RWPE2 (cell line): ENCODE measurements at regions not wholly inside any gene's neighbourhood (a gene's known extent, or its start where the extent isn't known, plus 50 kb on each side); places are given as distances from the start of the nearest gene placed in this dataset.

Source experiments
- ATAC-seq: fragments of 200-7000 bp; cut with Tn5 transposase; 3 replicates; pipeline ENCODE4 v1.9.1; 2021; ENCODE audit warnings: low read depth
- DNase-seq: peaks from one replicate; pipeline ENCODE4 v3.0.0-alpha.2; 2020; ENCODE audit warnings: low spot score
- H3K27ac ChIP-seq: fragments of 450-650 bp; 2 replicates; pipeline ENCODE4 v1.5.1; 2017; ENCODE audit warnings: mild to moderate bottlenecking; ENCODE audit not compliant: poor library complexity, severe bottlenecking
- H3K27me3 ChIP-seq: fragments of 250-450 bp; sonication (Bioruptor Pico); 2 replicates; pipeline ENCODE4 v1.5.1; 2021; ENCODE audit warnings: mild to moderate bottlenecking, moderate library complexity; ENCODE audit not compliant: insufficient read depth, poor library complexity, severe bottlenecking
- H3K36me3 ChIP-seq: fragments of 250-450 bp; sonication (Bioruptor Pico); 2 replicates; pipeline ENCODE4 v1.5.1; 2020; ENCODE audit warnings: low read depth, mild to moderate bottlenecking, moderate library complexity
- H3K4me1 ChIP-seq: fragments of 250-450 bp; sonication (Bioruptor Pico); 2 replicates; pipeline ENCODE4 v1.5.1; 2021; ENCODE audit warnings: mild to moderate bottlenecking, moderate library complexity; ENCODE audit not compliant: insufficient read depth, poor library complexity, severe bottlenecking
- H3K4me3 ChIP-seq: fragments of 250-450 bp; sonication (Bioruptor Pico); 2 replicates; pipeline ENCODE4 v1.5.1; 2021; ENCODE audit warnings: mild to moderate bottlenecking, moderate library complexity; ENCODE audit not compliant: severe bottlenecking
- H3K9me3 ChIP-seq: fragments of 250-450 bp; sonication (Bioruptor Pico); 2 replicates; pipeline ENCODE4 v1.5.1; 2021; ENCODE audit warnings: mild to moderate bottlenecking, moderate library complexity; ENCODE audit not compliant: severe bottlenecking
- CTCF ChIP-seq: fragments of 450-650 bp; IDR thresholded peaks from one replicate; pipeline ENCODE4 v1.5.1; 2017; ENCODE audit warnings: mild to moderate bottlenecking, moderate library complexity; ENCODE audit not compliant: poor library complexity, severe bottlenecking

GRCh38 chr2:226183550-226183949 is 616.1 kb downstream of the IRS1 start:
- TF ChIP-seq CTCF = no peak
- H3K4me1 ChIP-seq = peaks cover 28% of the 10 kb centered on the region
- DNase-seq (no peak), ATAC-seq (no peak)
- no peaks in the 10 kb centered on the region for H3K9me3 ChIP-seq
- H3K36me3 ChIP-seq = no peaks in the 10 kb centered on the region
- no peaks in the 10 kb centered on the region for H3K27me3 ChIP-seq
- peak overlapping the region; percentile 98 for H3K27ac ChIP-seq
- no peak overlapping the region for H3K4me3 ChIP-seq

GRCh38 chr2:226183033-226183432 is 616.6 kb downstream of the IRS1 start:
- ATAC-seq = no peak
- TF ChIP-seq CTCF = no peak
- Histone ChIP-seq H3K27me3 (no peaks in the 10 kb centered on the region), H3K4me3 (no peak overlapping the region), H3K9me3 (peaks cover 3% of the 10 kb centered on the region), H3K36me3 (0 out of 2 replicates have a peak, but pooled peaks cover 3% of the 10 kb centered on the region), H3K27ac (peak overlapping the region; percentile 98), H3K4me1 (peaks cover 28% of the 10 kb centered on the region)
- DNase-seq = no peak

- H3K36me3 ChIP-seq = 0 out of 2 replicates have a peak, but pooled peaks cover 3% of the 10 kb centered on the region
- ATAC-seq = no peak
- peaks cover 28% of the 10 kb centered on the region for H3K4me1 ChIP-seq
- DNase-seq = no peak
- no peak overlapping the region for H3K4me3 ChIP-seq
- H3K27me3 ChIP-seq = no peaks in the 10 kb centered on the region
- peaks cover 9% of the 10 kb centered on the region for H3K9me3 ChIP-seq
- H3K27ac ChIP-seq = no peak overlapping the region
- TF ChIP-seq CTCF = no peak
These were observed 617.7 kb downstream of the IRS1 start for GRCh38 chr2:226181909-226182308.

GRCh38 chr2:226180281-226180884 is 619.2 kb downstream of the IRS1 start:
- peaks cover 14% of the 10 kb centered on the region for H3K4me1 ChIP-seq
- TF ChIP-seq CTCF = no peak
- ATAC-seq (no peak), DNase-seq (no peak)
- 0 out of 2 replicates have a peak, but pooled peaks cover 3% of the 10 kb centered on the region for H3K36me3 ChIP-seq
- no peak overlapping the region for H3K27ac ChIP-seq
- H3K27me3 ChIP-seq = no peaks in the 10 kb centered on the region
- peaks cover 12% of the 10 kb centered on the region for H3K9me3 ChIP-seq
- H3K4me3 ChIP-seq = no peak overlapping the region

- Histone ChIP-seq H3K36me3 (0 out of 2 replicates have a peak, but pooled peaks cover 3% of the 10 kb centered on the region), H3K9me3 (peaks cover 12% of the 10 kb centered on the region), H3K27me3 (no peaks in the 10 kb centered on the region), H3K27ac (peak overlapping the region; percentile 21), H3K4me1 (no peaks in the 10 kb centered on the region), H3K4me3 (no peak overlapping the region)
- no peak for TF ChIP-seq CTCF
- ATAC-seq (peak; percentile 76), DNase-seq (no peak)
These were observed 620.6 kb downstream of the IRS1 start for GRCh38 chr2:226179010-226179409.
